CD4-positive, alpha-beta T cell treated with Interleukin-17A for 1 hour (primary cell): ENCODE measurements at regions not wholly inside any gene's neighbourhood (a gene's known extent, or its start where the extent isn't known, plus 50 kb on each side); places are given as distances from the start of the nearest gene placed in this dataset.

ENCODE experiments used
- DNase-seq: peaks from one replicate; pipeline ENCODE4 v3.0.0-alpha.2; 2020

- no peak for DNase-seq
Observed at GRCh38 chr11:115769891-115770290, 265.7 kb upstream of the CADM1 start.

- no peak for DNase-seq
Observed at GRCh38 chr11:115767883-115768282, 263.7 kb upstream of the CADM1 start.

GRCh38 chr11:115767047-115767802 is 263.0 kb upstream of the CADM1 start:
- DNase-seq: no peak

GRCh38 chr11:115766561-115766960 is 262.3 kb upstream of the CADM1 start:
- no peak for DNase-seq

- no peak for DNase-seq
Observed at GRCh38 chr11:115765803-115766239, 261.6 kb upstream of the CADM1 start.

GRCh38 chr11:115764176-115764575 is 260.0 kb upstream of the CADM1 start:
- DNase-seq: no peak

- DNase-seq: no peak
Observed at GRCh38 chr11:115761817-115762216, 257.6 kb upstream of the CADM1 start.

GRCh38 chr11:115761348-115761747 is 257.1 kb upstream of the CADM1 start:
- DNase-seq: no peak

GRCh38 chr11:115760461-115761320 is 256.5 kb upstream of the CADM1 start:
- DNase-seq: peak; percentile 1

GRCh38 chr11:115759622-115760460 is 255.6 kb upstream of the CADM1 start:
- DNase-seq: no peak

- no peak for DNase-seq
Observed at GRCh38 chr11:115758011-115758410, 253.8 kb upstream of the CADM1 start.

- no peak for DNase-seq
Observed at GRCh38 chr11:115751243-115752015, 247.2 kb upstream of the CADM1 start.

- no peak for DNase-seq
Observed at GRCh38 chr11:115745610-115746512, 241.6 kb upstream of the CADM1 start.

GRCh38 chr11:115745066-115745465 is 240.9 kb upstream of the CADM1 start:
- DNase-seq: no peak

- DNase-seq: no peak
Observed at GRCh38 chr11:115743719-115744118, 239.5 kb upstream of the CADM1 start.

GRCh38 chr11:115741376-115742107 is 237.3 kb upstream of the CADM1 start:
- no peak for DNase-seq

- no peak for DNase-seq
Observed at GRCh38 chr11:115740324-115740723, 236.1 kb upstream of the CADM1 start.

- no peak for DNase-seq
Observed at GRCh38 chr11:115739878-115740277, 235.7 kb upstream of the CADM1 start.

- no peak for DNase-seq
Observed at GRCh38 chr11:115739146-115739545, 234.9 kb upstream of the CADM1 start.

GRCh38 chr11:115737875-115738274 is 233.7 kb upstream of the CADM1 start:
- DNase-seq: no peak

GRCh38 chr11:115736146-115736545 is 231.9 kb upstream of the CADM1 start:
- no peak for DNase-seq
